ENCODE measurements at regions not wholly inside any gene's neighbourhood (a gene's known extent, or its start where the extent isn't known, plus 50 kb on each side); places are given as distances from the start of the nearest gene placed in this dataset.
"Not testable (repeated sequence)": the region's sequence is repeated elsewhere in the genome, so short reads cannot be mapped to it uniquely, and the experiment has no call there.

DNA sequence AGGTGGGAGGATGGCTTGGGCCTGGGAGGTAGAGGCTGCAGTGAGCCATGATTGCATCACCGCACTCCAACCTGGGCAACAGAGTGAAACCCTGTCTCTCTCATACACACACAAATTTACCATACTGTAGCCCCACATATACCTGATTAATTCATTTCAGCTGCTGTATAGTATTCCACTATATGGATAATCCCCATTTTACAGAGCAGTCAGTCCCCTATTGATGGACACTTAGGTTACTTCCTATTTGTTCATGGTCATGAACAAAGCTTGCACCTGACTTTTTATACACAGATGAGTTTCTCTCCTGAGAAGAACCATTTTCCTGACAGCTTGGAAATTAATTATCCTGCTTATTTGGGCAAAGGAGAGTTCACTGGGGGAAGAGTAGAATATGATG lies 59.2 kb downstream of the EMX2 start:
- DNase-seq (ENCODE audit: low spot score), result no peak

DNA sequence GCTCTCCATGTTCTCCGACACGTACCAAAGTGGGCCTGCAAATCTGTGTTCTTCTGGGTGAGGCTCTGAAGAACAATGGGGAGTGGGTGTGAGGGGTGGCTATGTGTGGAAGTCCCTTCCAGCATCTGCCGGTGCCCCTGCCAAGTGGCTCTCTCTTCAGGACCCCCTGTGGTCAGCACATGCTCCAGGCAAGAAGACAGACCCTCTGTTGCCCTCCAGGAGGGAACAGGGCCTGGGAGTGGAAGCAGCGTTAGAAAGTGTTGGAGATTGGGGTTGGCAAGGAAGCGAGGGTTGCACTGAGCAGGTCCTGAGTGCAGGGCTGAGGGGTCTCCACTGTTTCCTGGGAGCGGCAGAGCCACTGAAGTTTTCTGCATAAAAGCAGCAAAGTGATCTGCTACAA lies 60.5 kb downstream of the EMX2 start:
- DNase-seq (ENCODE audit: low spot score), result no peak

DNA sequence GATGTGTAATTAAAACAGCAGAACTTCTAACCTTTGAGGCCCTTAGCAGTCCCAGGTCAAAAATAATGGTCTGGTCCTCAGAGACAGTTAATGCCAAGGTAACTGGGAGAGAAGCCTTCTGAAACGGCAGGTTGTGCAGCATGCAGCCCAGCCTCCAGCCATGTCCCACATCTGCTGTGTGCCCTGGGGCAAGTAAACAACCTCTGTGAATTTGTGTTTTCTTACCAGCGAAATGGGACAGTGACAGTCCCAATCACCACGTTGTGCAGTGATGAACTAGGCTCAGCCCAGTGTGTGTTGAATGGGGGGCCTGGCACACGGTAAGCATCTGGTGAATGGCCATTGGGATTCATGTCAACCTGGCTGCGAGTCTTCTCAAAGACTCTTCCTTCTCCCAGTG lies 61.2 kb downstream of the EMX2 start:
- no peak for DNase-seq (ENCODE audit: low spot score)

DNA sequence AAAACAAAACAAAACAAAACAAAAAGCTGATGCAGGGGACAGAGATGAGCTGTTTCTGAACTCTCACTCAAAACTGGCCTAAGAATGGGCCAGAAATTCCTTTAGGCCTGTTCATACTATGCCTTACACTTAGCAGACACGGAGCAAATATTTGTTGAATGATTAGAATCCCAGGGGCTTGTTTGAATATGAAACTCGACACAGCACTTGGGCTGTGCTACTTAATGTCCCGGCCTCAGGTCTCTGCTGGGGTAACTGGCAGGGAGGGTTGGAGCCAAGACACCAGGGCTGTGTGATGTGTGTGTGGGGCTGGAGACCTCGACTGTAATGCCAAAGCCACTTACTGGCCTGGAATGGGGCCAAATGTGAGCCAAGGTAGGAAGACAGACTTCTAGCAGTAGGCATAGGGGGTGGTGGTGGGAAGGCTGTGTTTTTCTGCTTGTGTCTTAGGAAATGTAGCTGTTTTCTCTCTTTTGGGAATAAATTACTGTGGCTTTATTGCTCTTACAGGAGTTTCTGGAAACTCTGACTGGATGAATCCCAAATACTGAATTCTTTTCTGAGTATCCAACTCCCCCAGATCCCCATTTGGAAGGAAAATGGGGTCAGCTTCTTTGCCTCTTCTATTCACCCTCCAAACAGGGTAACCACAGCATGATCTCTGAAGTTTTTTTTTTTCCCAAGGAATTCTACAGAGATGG lies 66.7 kb downstream of the EMX2 start:
- DNase-seq (ENCODE audit: low spot score), result peak; percentile 88

DNA sequence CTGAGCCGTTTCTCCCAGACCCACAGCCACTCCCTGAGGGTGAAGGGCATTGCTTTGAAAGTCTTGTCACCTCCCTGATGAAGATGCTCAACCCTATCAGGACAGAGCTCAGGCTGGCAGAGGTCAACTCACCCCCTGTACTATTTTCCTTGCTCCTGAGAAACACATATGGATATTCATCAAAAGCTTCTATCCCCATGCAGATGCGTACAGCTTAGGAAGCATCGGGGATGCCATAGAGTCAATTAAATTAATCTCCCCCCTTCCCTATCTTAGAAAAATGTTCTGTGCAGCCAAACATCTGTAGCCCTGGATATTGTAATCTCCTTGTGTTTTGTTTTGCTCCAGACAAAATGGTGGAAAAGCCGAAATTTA lies 67.2 kb downstream of the EMX2 start:
- peak; percentile 24 for DNase-seq (ENCODE audit: low spot score)

DNA sequence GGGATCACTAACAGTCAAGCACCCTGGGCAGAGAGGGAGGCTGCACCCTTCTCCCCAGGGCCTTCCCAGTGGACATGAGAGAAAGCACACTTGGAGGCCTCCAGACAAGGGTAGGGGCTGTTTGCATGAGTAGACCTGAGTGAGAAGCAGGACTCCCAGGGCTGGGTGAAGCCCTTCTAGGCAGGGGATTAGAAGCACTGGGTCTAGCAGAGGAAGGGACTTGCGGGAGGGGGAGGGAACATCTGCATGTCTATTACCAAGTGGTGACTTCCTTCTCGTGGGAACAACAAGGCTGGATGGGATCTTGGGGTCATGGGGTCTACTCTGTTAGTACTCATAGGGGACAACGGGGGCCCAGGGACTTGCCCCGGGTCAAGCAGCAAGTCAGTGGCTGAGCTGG lies 67.8 kb downstream of the EMX2 start:
- DNase-seq (ENCODE audit: low spot score), result peak; percentile 5

DNA sequence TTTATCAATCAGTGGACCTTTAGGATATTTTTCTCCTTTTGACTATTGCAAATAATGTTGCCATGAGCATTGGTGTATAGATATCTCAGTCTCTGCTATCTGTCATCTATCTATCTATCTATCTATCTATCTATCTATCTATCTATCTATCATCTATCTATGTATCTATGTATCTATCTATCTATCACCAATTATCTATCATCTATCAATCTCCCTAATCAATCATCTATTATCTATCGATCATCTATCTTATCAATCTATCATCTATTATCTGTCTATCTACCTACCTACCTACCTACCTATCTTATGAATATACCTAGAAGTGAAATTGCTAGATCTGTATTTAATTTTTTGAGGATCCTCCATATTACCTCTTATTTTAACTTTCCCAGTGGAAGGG lies 69.6 kb downstream of the EMX2 start:
- no peak for DNase-seq (ENCODE audit: low spot score)

DNA sequence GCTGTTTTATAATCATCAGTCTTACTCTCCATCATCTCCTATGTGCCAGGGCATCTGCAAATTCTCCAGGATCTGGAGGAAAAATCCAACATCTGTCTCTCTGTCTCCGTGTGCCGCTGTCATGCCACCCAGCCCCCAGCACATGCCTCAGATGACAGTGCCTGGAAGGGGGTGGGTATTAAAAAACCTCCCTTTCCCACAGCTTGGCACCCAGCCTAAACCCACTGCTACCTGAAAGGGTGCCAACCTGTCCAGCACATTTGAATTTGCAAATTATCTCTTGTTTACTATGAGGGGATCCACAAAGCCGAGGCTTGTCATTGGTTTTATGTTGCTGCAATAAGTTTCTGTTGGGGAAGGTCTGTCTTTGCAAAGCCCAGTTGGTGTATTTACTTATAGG lies 73.1 kb downstream of the EMX2 start:
- DNase-seq (ENCODE audit: low spot score), result no peak

DNA sequence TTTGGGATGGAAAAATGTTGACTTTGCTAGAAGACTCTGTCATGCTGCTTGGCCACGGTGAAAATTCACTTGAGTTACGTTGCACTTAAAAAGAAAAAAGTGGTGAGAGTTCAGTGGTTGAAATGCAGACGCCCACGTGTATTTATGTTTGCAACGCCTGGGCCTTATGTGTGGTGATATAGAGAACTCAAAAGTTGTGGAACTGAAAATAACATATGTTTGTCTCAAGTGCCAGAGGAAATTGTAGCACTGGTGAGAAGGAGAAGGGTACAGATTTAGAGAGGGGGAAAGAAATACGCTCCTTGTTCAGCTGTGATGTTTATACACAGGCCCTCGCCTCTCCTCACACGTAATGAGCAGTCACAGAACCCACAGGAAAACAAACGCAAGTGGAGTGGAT lies 73.6 kb downstream of the EMX2 start:
- DNase-seq (ENCODE audit: low spot score), result no peak

DNA sequence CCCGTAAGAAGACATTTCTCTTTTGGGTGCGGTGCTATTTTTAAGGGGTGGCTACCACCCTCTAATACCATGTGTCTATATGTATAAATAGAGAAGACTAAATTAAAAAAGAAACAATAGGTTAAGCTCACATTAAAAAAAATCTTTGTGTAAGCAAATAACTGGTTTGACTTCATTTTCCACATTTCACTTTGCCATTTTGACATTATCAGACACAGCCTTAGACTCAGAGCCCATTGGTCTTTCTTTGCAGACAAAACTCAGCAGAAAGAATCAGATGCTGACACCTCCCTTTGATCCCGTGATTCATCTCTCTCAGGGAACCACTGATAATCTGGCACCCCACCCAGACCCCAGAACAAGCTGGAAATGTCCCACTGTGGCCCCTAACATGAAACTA lies 74.5 kb downstream of the EMX2 start:
- DNase-seq (ENCODE audit: low spot score), result peak; percentile 13

DNA sequence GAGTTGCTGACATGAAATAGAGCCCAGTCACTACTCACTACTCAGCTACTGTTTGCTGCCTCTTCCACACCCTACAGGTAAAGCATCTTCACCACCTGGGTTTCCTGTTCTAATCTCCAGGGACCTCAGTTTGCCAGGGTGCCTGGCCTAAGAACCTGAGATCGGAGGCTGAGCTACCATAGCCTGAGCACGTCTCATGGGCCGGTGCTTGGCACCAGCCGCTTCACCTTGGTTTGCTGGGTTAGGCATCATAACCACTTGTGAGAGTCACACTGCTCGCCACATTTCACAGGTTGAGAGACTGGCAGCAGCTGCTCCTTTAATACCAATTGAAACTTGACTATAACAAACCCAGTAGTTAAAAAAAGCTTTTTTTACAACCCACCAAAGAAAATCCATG lies 75.1 kb downstream of the EMX2 start:
- DNase-seq (ENCODE audit: low spot score), result no peak

DNA sequence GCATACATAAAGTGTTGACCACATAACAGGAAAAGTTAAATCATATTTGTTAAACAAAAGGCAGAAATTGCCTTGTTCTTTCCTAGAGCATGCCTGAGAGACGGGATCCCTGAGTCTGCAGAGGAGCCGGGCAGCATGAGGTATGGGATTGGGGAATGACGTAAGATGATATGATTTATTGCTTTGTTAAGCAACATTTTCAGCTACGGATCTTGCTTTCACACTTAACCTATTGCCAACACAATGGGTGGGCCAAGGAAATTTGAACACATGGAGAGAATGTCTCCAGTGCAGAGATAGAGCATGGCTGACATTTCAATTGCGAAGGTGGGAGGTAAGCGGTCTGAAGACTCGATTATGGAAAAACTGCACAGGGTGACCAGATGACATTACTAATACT lies 76.7 kb downstream of the EMX2 start:
- DNase-seq (ENCODE audit: low spot score), result no peak

DNA sequence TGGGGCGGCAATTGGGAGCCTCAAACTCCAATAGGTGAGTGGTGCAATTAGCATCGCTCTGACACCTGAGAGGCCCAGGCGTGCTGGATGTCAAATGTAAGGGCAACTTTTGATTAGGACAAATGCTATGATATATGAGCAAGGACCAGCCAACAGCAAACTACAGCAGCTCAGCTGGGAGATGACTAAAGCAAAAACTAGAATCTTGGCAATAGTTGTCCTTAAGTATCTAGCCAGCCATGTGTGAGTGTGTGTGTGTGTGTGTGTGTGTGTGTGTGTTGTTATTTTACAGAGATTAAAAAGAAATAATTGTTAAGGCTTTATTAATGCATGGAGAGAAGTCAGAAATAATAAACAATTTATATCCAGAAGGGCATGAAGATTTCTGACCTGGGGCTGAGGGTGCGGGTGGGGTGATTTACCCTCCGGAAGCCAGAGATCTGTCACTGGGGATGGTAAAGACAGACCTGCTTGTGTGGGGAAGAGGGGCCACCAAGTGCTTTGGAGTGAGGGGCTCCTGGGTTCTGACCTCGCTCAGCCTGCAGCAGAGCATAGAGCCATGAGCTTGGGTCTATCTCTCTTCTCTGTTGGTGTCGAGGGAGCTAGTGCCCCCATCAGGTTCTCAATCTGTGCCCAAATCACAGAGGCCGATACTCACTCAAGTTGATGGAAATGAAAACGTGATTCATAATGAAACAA lies 77.3 kb downstream of the EMX2 start:
- DNase-seq (ENCODE audit: low spot score), result no peak

DNA sequence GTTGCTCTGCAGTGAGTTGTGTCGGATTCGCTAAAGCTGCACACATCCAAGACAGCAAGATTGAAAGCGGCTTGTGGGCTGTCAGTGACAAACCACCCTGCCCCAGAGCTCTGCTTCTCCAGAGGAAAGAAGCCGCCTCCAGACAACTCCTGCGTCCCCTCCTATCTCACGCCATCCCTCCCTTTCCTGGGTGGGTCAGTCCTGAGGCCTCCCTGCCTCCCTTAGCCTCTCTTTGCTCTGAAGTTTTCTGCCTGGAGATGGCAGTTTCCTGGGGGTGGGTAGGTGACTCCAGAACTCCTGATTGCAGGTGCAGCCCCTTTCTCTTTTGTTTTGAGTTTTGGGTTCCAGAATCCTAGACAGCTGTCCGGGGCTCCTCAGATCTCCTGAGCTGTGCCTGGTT lies 78.7 kb downstream of the EMX2 start:
- no peak for DNase-seq (ENCODE audit: low spot score)

DNA sequence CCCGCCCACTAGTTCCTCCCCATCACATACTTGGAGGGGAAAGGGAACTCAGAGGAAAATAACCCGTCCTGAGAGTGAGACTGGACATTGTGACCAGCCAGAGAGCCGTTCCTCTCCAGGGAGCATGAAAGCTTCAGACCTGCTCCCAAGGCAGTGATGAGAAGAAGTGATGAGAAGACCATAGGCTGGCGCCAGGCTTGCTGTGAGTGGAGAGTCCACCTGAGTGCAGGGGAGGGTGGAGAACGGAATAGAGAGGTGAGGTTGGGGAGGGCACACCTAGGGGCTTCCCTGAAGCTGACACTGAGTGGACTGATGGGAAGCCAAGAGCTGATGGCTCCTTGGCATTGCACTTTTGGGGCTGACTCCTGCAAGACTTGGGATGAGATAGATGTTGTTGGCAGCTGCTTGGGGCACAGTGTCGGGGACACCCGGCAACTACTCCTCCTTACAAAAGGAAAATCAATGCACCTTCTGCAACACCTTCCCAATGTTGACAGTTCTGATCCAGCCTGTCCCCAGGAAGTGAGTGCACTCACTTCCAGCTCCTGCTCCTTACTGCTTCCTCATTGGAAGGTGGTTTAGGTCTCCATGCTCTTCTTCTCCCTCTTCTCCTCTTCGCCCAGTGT lies 79.4 kb downstream of the EMX2 start:
- DNase-seq (ENCODE audit: low spot score), result no peak

DNA sequence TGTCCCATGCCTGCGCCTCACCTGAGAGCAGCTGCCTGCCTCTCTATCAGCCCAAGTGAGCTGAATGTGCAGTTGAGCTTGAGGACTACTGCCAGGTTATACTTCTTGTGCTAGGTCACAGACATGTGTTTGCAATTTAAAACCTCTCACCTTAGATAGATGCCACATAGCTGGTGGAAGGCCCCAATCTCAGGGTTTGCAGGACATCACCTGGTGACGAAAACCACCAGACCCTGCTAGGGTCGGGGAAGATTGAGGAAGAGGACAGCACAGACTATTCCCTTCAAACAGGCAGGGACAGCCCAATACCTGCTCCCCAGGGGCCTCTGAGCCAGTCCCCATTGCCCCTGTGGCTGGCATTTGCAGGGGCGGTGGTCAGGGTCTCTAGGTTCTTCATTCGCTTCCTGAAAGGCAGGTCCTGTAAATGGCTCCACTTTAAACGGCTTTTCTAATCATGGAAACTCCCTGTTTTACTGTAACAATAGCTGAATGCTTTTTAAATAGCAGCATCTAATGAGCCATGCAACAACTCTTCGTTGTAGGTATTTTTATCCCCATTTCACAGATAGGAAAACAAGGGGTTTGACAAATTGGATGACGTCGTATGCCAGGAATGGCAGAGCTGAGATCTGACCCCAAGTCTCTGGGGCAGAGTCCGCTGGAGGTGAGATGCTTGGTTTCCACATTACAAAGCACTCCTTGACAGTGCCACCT lies 80.1 kb downstream of the EMX2 start:
- no peak for DNase-seq (ENCODE audit: low spot score)

DNA sequence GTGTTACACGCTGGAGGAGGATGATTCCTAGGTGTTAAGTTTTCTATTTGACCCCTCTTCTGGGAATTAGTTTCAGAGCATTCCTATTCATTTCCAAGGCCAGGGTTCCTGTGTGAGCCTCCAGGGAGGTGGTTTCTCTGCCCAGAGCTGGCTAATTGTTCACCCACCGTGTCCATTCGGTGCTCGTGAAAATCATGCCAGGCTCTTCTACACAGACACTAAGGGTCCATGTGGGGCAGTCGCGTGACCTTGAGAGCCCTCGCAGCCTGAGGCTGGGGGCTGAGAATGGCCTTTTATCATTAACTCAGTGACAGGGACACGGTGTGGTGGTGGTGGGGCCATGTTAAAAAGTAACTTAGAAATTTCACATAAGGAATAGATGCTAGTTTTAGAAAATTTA lies 83.7 kb downstream of the EMX2 start:
- no peak for DNase-seq (ENCODE audit: low spot score)

DNA sequence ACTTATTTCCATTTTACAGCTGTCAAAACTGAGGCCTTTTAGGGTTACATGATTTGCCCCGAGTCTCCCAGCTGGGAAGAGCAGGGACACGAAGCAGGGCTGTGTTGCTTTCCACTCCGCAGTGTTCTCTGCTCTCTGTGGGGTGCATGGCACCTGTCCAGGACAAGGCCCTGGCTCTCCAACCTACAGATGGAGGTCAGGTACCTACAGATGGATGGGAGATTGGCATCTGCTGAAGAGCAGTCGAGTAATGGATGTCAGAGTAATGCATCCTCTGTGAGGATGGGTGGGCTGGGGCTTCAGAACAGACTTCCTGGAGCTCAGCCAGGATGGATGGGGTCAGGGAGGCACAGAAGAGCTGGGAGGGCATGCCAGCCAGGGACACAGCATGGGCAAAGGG lies 85.0 kb downstream of the EMX2 start:
- no peak for DNase-seq (ENCODE audit: low spot score)

DNA sequence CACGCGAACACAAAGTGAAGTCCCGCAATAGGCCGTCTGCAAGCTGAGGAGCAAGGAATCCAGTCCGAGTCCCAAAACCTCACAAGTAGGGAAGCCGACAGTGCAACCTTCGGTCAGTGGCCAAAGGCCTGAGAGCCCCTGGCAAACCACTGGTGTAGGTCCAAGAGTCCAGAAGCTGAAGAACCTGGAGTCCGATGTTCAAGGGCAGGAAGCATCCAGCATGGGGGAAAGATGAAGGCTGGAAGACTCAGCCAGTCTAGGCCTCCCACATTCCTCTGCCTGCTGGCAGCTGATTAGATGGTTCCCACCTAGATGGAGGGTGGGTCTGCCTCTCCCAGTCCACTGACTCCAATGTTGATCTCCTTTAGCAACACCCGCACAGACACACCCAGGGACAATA lies 87.2 kb downstream of the EMX2 start:
- DNase-seq (ENCODE audit: low spot score), result not testable (repeated sequence)

DNA sequence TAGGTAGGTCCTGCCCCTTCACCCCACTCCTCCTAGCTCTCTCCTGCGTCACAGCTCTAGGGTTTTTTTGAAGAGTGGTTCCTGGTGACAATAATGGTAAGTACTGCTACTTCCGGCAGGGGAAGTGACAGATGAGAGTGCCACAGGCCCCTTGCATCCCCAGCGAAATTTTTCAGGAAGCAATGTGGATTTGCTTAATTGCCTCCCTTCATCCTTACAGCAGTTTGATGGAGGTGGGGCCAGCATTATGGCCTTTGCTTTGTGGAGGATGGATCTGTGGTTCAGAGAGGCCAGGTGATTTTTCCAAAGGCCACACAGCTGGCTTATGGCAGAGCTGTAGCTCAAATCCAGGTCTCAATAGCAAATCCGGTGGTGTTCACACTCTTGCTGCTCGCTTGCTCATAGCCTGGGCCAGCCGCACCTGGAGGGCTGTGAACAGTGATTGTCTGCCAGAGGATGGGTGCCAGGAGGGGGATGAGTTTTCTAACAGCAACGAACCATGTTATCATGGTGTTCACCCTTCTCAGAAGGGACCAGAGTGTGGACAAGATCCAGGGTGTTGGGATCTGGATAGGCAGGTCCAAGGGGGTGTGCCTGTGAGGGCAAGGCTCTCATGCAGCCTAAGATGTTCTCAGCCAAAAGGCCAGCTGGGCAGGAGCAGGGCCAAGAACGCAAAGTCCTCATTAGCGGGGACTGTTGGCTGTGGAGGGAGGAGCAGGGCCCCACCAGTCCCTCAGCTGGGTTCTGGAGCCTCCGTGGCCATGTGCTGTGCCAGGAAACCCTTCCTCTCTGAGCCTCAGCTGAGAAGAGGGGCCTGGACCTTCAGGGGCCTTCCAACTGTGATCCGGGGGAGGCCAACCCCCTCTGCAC lies 89.0 kb downstream of the EMX2 start:
- DNase-seq (ENCODE audit: low spot score), result peak; percentile 15

DNA sequence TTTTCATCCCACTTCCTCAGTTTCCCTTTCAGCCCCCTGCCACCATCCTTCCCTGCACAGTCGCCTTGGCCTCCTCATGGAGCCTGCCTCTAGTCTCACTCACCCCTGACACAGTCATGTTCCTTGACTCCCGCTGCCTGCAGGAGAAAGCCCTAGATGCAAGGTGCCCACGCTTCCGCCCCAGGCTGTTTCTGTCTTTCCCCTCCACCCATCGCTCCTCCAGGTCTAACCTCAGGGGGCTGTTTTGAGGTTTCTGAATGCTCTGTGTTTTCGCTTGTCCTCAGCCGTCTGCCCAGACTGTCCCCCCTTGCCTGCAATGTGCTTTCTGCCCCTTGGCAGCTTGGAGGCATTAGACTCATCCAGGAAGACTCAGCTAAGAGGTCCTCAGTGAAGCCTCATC lies 89.9 kb downstream of the EMX2 start:
- no peak for DNase-seq (ENCODE audit: low spot score)

DNA sequence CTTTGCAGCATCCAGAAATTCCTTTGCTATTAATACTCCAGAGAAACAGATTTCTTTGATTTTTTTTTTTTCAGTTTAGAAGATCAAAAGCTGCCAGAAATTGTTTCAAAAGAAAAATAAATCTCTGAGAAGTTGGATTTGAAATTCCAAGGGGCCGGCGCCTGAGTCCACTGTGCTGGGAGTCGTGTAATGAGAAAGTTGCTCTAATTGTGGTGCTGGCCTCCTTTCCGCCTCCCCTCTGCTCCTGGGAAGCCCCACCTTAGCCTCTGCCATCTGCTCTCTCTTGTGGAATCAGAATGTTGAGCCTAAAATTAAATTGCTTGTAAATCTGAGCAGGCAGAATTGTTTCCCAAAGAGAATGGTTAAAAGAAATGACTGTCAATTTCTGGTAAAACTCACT lies 93.3 kb downstream of the EMX2 start:
- peak; percentile 10 for DNase-seq (ENCODE audit: low spot score)
